Ammon's horn (tissue), 1 donor: ENCODE measurements at regions not wholly inside any gene's neighbourhood (a gene's known extent, or its start where the extent isn't known, plus 50 kb on each side); places are given as distances from the start of the nearest gene placed in this dataset.

Source experiments
- DNase-seq: peaks from one replicate; pipeline ENCODE4 v3.0.0-alpha.2; 2016; ENCODE audit warnings: low spot score

DNA sequence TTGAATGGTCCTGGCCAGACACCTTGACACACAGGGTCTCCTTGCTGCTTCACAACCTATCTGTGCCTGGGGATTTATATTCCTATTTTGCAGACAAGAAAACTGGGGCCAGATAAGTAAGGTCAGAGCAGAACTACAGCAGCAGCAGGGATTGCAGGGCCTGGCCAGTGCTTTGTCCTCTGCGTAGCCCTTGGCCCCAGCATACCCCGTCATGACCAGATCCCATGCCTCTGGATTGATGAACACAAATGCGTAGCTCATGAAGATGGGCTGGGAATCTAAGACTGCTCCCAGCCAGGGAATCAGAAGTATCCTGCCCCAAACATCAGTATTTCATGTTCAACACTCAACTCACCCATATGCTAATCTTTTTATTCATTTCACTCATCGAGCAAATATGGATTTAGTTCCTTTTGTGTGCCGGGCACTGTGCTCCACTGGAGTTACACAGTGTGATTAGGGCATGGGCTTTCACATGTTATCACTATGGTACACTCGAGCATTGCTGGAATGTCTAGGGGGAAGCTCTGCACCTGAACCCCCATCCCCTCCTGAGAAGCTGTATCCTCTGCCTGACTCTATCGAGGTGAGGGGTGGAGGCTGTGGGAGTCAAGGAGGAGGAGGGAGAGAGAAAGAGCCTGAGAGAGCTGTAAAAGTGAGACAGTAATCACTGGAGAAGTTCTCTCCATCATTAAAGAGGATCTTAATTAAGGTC, 143.3 kb downstream of the CYP26B1 start:
- no peak for DNase-seq

DNA sequence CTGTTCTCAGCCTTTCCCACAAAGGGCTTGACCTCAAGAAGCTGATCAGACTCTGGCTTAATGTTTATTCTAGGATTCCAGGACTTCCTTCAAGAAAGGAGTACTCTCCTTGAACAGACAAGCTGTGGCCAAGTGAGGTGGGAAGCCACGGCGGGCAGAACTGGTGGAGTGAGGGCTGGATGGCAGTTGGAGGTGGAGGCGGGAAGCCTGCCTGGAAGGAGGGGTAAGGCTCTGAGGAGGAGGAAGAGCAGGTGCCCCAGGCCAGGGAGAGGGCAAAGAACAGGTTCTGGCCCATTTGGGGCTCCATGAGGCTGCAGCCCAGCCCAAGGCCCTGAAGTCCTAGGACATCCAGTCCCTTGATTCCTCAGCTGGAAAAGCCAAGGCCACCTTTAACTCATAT, 143.9 kb downstream of the CYP26B1 start:
- no peak for DNase-seq

DNA sequence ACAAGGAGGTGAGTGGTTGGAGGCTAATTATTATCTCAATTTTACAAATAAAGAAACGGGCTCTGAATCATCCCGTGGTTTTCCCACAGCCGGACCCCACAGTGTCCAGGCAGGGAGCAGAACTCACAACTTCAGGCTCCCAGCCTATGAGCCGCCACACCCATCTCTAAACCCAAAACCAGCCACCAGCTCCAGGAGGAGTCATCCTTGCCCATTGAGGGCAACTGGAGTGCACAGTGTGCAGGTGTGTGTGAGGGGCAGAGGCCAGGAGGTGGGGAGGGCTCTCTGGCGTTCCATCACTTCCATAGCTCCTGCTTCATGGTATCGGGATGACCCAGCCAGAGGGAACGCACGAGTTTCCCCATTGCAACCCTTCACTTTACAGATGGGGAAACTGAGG, 144.5 kb downstream of the CYP26B1 start:
- DNase-seq, result no peak

- DNase-seq, result no peak
Measured at GRCh38 chr2:72001937-72002690, 145.5 kb downstream of the CYP26B1 start.

DNA sequence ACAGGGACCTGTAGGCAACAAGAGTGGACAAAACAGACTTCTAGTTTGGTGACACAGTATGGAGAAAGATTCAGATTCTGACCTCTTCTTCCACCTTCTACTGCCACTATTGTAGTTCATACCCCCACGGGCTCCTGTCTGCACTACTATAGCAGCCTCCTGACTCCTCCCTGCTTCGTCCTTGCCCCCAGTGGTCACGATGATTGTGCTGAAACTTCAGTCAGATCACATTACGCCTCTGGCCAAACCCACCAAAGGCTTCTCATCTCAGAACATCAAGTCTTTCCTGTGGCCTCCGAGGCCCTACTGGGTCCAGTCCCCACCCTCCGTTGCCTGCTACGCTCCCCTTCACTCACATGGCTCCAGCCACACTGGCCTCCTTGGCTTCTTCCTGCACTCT, 147.6 kb downstream of the CYP26B1 start:
- DNase-seq, result no peak

GRCh38 chr2:71999580-71999979, 148.1 kb downstream of the CYP26B1 start:
- DNase-seq, result no peak

DNA sequence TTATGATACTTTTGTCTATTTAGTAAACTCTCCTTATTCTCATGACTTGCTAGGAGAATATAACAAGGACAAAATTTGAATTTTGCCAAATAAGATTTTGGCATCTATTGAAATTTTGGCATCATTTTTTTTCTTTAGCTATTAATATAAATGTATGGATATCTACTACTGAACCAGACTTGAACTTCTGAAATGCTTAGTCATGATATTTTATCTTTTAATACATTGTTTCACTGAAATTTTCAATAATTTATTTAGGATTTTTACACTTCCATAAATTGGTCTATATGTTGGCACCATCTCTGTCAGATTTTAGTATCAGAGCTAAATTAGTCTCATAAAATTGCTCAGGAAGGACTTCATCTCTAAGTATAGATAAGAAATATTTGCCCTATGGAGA, 149.8 kb downstream of the CYP26B1 start:
- no peak for DNase-seq

DNA sequence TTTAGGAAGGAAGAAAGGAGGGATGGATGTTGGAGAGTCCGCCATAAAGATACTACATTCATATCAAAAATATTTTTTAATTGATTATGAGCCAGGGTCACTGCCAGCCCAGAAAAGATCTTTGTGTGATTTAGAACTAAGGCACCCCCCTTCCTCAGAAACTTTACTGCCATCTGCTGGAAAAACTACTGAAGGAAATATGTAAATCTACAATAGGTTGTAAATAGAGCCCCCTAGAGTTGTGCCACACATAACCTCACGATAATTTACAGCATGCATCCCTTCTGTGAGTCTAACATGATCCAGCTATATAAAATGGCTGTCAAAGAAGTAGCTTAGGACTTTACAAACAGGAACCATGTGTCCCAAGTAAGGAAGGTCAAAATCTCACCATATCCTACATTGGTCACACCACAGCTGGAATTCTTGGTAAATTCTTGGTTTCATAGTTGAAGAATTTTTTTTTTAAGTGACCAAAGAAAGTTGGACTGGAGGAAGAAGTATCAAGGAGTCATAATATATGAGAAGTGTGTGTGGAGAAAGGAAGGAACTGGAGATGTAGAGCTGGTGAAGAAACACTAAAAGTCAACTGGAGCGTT, 152.5 kb downstream of the CYP26B1 start:
- no peak for DNase-seq

GRCh38 chr2:71992036-71992435, 155.6 kb downstream of the CYP26B1 start:
- DNase-seq, result no peak

DNA sequence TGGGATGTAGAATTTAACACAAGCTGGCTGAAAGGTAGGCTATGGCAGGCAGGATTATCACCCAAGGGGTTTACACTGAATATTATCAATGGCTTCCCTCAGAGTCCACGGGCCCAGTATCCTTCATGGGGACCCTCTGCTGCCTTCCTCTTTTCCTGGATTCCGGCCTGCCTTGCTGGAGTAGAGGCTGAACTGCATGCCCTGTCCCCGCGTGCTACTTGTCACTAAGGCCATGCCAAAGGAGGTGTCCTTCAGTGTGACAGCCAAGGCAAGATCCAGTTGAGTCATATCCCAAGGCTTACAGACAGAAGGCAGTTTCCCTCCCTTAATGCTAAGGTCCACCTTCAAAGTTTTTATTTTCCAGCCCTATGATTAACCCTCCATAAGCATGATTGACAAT, 156.3 kb downstream of the CYP26B1 start:
- DNase-seq, result no peak

GRCh38 chr2:71990826-71991225, 156.8 kb downstream of the CYP26B1 start:
- DNase-seq, result no peak

DNA sequence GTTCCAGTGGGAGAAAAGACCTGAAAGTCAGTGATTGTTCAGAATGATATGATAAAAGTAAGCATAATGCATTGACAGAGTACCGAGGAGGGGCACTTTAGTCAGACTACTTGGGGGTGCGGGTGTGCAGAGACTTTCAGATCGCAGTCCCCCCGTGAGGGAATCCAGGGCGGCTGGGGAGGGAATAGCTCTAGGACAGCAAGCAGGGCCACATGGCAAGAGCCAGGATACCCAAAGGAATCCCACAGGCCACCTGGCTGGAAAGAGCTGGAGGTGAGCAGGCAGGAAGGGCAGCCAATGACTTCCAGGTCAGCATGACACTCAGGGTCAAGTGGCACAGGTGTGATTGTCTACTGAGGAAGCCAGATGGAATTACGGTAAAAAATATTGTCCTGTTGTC, 157.5 kb downstream of the CYP26B1 start:
- DNase-seq, result no peak

DNA sequence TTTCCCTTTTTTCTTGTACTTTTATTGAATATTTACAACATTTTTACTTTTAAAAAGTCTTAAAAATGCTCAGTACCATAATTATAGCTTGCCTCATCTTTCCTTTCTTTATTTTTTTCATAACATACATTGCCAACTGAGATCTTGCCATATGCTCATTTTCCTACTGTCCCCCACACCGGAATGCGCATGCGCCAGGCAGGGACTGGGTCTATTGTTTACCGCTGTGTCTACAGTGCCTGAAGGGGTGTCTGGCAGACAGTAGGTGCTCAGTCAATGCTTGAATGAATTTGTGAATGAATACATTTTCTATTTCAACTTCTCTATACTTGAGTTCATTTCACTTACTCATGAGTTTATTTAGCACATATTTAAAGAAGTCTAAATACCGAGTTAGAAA, 158.0 kb downstream of the CYP26B1 start:
- DNase-seq, result no peak

- DNase-seq, result no peak
Measured at GRCh38 chr2:71988170-71988569, 159.5 kb downstream of the CYP26B1 start.

GRCh38 chr2:71976685-71977084, 171.0 kb downstream of the CYP26B1 start:
- DNase-seq, result no peak

DNA sequence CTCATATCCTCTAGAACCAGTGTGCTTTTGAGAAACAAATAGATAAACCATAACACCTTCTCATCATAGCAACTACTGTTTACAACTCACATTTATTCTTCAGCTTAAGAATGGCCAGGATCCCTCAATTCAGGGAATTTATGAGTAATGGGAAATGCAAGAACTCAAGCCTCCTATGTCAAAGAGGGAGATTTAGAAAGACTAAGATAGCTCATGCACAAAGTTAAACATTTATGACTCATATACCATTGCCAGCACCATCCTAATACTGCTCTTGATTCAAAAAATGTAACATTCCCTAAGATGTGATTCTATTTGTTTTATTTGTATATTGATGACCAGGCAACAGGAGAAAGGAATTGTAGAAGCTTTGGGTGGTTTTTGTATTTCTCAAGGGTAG, 172.8 kb downstream of the CYP26B1 start:
- no peak for DNase-seq

- no peak for DNase-seq
Measured at GRCh38 chr2:71971493-71971892, 176.2 kb downstream of the CYP26B1 start.

DNA sequence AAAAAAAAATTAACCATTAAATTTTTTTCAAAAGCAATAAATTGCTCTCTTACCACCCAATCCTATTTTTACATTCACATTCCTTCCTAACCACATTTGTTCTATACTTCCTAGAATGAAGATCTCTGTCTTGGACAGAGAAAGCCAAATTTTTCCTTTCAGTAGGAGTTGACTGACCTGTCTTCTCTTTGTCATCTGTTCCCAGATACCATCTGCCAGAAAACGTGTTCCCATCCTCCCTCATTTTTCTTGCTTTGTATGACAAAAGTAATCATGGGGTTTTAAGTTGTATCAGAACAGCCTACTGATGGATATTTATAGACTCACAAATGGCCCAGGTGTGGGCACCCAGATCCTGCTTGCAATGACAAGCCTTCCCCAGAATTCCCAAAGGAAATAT, 182.1 kb downstream of the CYP26B1 start:
- DNase-seq, result no peak

DNA sequence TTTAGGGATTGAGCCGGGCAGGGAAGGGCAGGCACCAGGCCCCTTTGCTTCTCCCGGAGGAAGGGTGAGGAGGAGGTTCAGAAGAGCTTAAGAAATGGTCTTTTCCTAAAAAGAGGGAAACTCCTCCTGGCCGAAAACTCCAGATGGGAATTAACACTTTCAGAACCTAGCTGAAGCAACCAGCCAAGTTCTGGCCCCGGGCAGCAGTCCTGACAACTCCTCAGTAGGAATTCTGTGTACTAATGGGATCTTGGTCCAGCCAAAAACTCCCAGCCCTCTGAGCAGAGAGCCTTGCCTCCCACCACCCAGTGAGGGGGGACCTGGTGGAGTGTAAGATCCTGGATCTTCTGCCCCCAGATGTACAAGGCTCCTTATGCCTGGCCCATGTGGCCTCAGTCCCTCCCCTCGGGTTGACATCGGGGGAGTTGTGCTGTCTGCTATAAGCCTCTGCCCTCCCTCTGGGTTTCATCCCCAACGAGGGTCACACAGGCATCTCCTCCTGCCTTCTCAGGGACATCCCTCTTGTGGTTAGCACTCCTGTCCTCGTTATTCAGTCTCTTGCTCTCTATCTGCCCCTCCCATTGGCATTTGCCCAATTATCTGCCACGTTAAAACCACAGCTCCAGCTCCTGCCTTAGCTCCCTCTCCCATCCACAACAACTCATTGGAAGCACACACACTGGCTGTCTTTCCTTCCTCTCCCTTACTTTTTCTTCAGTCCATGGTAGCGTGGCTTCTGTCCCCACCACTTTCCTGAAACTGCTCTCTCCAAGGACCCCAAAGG, 184.6 kb downstream of the CYP26B1 start:
- DNase-seq, result no peak

GRCh38 chr2:71962350-71962749, 185.3 kb downstream of the CYP26B1 start:
- no peak for DNase-seq

DNA sequence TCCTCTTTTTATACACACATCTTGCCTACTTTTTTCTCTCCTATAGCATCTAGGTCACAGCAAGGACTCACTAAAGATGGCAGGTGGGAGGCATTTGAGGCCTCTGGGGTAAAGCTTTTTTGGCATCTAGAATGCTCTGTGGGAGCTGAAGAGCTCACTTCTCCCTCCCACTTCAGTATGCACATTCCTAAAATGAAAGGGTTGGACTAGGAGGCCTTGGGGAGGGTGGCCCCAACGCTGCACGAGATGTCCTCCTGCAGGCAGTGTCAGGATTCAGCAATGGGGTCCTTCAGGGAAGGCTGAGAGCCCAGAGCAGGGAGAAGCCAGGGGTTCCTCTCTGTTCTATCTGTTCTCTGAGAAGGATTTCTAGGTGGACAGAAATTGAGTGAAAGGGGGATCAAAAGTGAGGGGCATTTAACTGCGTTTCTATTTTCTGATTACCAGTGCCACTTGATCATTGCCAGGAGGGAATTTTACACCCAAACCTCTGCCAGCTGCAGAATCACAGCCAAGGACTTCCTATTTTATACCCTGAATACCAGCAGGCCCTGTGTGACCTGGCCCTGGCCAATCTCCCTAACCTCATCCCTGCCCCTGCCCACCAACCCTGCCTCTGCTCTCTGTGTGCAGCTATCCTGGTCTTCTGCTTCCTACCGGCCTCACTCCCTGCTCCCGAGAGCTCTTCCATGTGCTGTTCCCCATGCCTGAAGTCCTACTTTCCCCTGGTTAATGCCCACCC, 186.2 kb downstream of the CYP26B1 start:
- DNase-seq, result no peak

DNA sequence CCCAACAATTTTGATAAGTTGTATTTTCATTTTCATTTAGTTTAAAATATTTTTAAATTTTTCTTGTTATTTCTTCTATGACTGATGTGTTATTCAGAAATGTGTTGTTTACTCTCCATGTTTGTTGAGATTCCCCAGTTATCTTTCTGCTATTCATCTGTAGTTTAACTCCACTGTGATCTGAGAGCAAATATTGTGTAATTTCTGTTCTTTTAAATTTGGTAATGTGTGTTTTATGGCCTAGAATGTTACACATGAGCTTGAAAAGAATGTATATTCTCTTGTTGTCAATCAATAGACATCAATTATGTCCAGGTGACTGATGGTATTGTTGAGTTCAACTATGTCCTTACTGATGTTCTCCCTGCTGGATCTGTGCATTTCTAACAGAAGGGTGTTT, 188.2 kb downstream of the CYP26B1 start:
- DNase-seq, result no peak
